ENCODE measurements at regions not wholly inside any gene's neighbourhood (a gene's known extent, or its start where the extent isn't known, plus 50 kb on each side); places are given as distances from the start of the nearest gene placed in this dataset.
"Not testable (repeated sequence)": the region's sequence is repeated elsewhere in the genome, so short reads cannot be mapped to it uniquely, and the experiment has no call there.

- DNase-seq (ENCODE audit: low read depth); H3K4me3 ChIP-seq (ENCODE audit: low read depth, low read length): not testable (repeated sequence)
Measured at GRCh38 chr6:57708061-57708460, 390.6 kb downstream of the PRIM2 start.

DNA sequence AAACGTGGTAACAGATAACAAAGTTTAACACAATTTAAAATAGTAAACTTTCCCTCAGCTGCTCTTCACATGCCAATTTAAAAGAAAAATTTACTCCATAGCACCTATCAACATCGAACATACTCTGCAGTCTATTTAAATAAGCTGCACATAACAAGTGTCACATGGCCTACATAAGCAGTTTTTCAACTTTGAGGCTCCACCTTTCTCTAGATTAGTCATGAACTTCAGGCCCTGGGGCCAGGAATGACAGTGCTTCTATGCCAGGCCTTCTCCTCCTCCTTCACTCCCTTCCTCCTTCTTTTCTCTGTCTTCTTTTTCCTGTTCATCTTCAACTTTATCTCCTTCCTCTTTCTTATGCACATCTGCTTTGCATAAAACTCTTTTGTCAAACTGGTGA, 405.1 kb downstream of the PRIM2 start:
- DNase-seq (ENCODE audit: low read depth); H3K4me3 ChIP-seq (ENCODE audit: low read depth, low read length): not testable (repeated sequence)

DNA sequence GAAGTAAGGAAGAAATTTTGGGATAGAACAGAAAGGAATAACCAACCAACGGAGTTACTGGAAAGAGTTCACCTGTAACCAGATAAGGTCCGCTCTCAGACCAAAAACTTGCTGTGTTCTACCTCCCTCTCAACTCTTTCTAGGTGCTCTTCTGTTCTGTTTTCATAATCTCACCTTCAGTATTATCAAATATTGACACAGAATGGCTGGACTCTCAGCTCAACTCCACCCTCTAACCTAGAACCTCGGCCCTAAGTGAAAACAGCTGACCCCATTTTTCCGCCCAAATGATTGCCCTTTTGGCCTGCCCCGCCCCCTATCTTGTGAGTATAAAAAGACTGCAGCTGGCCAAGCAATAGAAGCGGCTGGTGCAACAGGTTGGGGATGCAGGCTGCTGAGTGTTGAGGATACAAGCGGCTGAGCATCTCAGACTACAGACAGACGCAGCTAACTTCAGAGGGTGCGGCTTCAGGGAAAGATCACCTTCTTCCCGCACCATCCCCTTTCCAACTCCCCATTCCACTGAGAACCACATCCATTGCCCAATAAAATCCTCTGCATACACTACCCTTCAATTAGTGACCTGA, 406.5 kb downstream of the PRIM2 start:
- H3K4me3 ChIP-seq (ENCODE audit: low read depth, low read length); DNase-seq (ENCODE audit: low read depth): not testable (repeated sequence)

DNA sequence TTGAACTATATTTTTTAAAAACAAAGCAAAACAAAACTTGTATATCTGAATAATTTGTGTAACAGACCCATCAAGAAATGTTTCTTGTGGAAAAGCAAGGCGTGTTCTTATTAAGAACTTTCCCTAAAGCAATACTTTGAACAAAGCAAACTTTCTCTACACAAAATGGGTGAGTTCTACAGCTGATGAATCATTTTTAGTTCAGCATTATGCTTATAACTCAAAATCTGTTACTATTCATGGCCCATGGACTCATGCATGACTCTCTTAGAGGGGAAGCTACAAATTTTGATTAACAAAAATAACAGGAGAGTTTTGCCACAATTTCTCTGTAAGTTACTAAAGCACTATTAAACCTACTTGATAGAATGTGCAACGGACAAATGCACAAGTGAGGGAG, 412.0 kb downstream of the PRIM2 start:
- not testable (repeated sequence) for H3K4me3 ChIP-seq (ENCODE audit: low read depth, low read length); DNase-seq (ENCODE audit: low read depth)

DNA sequence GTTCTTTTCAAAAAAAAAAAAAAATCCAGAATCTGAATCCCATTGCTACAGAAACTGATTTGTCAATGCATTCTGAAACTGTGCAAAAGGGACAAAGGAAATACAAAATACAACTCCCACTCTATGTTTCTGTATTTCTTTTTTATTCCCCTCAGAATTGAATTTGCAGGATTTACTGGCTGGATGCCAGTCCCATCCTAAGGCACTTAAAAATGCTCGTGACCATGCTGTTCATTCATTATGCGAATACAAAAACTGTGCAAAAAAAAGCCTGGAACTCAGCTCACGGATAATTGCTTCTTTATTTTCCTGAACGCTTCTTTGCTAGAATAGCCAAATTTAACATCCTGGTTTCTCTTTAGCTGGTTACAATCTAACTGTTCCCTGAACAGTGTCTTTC, 413.3 kb downstream of the PRIM2 start:
- H3K4me3 ChIP-seq (ENCODE audit: low read depth, low read length); DNase-seq (ENCODE audit: low read depth): not testable (repeated sequence)

GRCh38 chr6:57747716-57748115, 430.3 kb downstream of the PRIM2 start:
- H3K4me3 ChIP-seq (ENCODE audit: low read depth, low read length); DNase-seq (ENCODE audit: low read depth): not testable (repeated sequence)

GRCh38 chr6:57759850-57760249, 442.4 kb downstream of the PRIM2 start:
- not testable (repeated sequence) for H3K4me3 ChIP-seq (ENCODE audit: low read depth, low read length); DNase-seq (ENCODE audit: low read depth)

GRCh38 chr6:57792720-57793397, 475.4 kb downstream of the PRIM2 start:
- not testable (repeated sequence) for DNase-seq (ENCODE audit: low read depth); H3K4me3 ChIP-seq (ENCODE audit: low read depth, low read length)

DNA sequence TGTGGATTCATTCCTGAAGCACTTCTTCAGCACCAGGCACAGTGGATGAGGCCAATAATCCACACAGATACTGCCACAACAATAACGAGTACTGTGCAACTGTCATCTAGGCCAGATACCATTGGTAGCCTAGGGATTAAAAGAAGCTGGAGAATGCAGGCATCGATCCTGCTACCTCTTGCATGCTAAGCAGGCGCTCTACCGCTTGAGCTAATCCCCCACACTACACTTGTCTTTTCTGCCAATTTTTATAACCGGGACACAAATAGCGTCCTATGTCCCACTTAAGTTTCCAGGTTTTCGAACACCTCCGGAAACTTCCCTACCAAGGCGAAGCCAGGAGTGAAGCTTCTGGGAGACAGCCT, 475.9 kb downstream of the PRIM2 start:
- not testable (repeated sequence) for H3K4me3 ChIP-seq (ENCODE audit: low read depth, low read length)
- peak; percentile 16 for DNase-seq (ENCODE audit: low read depth)

DNA sequence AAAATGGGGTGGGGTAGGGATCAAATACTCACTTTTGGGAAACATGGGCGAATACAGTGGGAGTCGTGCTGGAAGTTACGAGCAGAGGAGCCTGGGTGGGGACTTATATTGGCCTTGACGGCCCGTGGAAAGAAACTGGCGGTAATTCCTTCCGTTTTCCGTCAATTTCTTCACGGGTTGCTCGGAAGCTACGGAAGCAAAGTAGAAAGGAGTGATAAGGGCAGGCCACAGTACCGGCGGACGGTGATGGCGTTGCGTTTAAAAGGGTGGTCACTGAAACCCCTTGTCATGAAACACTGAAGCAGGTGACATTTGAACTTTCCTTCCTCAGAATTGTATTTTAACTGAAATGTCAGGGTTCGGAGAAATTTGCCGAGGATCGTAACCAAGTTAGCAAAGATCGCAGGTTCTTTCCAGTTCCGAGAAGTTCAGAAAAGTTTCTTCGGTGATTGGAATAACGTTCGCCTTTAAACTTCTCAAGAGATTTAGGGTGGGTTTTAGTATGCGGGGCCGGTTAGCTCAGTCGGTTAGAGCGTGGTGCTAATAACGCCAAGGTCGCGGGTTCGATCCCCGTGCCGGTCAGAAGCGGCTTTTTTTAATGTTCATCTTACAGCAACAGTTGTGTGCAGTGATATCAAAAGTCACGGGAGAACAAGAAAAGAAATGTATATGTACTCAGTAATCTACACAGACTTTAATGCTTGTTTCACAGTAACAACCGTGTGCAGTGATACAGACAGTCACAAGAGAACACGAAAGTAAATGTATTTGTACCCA, 482.5 kb downstream of the PRIM2 start:
- H3K4me3 ChIP-seq (ENCODE audit: low read depth, low read length), result peak overlapping the region; percentile 42
- DNase-seq (ENCODE audit: low read depth), result peak; percentile 52

GRCh38 chr6:57808581-57808980, 491.2 kb downstream of the PRIM2 start:
- DNase-seq (ENCODE audit: low read depth), result peak; percentile 38
- H3K4me3 ChIP-seq (ENCODE audit: low read depth, low read length), result not testable (repeated sequence)

- H3K4me3 ChIP-seq (ENCODE audit: low read depth, low read length); DNase-seq (ENCODE audit: low read depth): not testable (repeated sequence)
Measured at GRCh38 chr6:57809454-57809853, 492.0 kb downstream of the PRIM2 start.

DNA sequence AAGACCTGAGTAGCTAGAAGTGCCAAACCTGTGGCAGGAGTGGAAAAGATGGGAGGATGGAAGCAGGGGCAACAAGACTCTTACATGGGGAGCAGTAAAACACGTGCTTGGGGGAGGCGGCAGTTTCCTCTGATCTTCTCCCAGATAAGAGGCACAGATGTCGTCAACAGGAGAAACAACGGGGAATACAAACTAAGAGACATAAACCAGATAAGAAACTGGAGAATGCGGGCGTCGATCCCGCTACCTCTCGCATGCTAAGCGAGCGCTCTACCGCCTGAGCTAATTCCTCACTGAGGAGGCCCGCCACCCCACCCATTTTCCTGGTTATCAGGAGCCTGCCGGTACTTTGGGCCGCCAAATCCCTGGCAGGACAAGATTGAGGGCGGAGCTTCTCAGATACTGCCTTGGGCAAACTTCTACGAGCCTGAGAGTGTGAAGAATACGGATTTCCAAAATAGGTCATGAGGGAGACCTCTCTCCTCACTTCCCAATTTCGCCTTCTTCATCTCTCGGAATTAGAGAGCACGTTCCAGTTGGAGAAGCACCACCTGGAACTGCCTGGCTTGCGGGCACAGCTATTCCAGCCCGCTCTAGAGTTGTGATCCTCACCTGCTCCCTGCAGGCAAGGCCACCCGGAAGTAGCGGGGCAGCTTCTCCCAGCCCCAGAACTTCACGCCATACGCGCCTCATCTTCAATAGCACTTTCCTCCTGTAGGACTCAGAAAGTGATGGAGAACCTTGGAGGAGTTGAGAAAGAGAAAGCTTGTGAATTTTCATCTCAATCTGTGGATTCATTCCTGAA, 496.0 kb downstream of the PRIM2 start:
- H3K4me3 ChIP-seq (ENCODE audit: low read depth, low read length), result not testable (repeated sequence)
- peak; percentile 7 for DNase-seq (ENCODE audit: low read depth)

DNA sequence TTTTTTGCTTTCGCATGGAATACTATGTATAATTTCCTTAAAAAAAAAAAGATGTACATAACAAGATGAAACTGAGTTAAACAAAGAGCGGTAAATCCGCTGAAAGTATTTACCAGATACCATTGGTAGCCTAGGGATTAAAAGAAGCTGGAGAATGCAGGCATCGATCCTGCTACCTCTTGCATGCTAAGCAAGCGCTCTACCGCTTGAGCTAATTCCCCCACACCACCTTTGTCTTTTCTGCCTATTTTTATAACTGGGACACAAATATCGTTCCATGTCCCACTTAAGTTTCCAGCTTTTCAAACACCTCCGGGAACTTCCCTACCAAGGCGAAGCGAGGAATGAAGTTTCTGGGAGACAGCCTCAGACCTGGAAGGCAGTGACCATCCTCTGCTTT, 498.4 kb downstream of the PRIM2 start:
- not testable (repeated sequence) for H3K4me3 ChIP-seq (ENCODE audit: low read depth, low read length)

GRCh38 chr6:57821325-57821724, 503.9 kb downstream of the PRIM2 start:
- not testable (repeated sequence) for DNase-seq (ENCODE audit: low read depth); H3K4me3 ChIP-seq (ENCODE audit: low read depth, low read length)

More for the DNA sequence above, 498.4 kb downstream of the PRIM2 start:
- DNase-seq (ENCODE audit: low read depth), result not testable (repeated sequence)

GRCh38 chr6:57822448-57822847, 505.0 kb downstream of the PRIM2 start:
- not testable (repeated sequence) for DNase-seq (ENCODE audit: low read depth); H3K4me3 ChIP-seq (ENCODE audit: low read depth, low read length)

Measured in choroid plexus epithelial cell (primary cell).